B cell (primary cell): ENCODE measurements at regions not wholly inside any gene's neighbourhood (a gene's known extent, or its start where the extent isn't known, plus 50 kb on each side); places are given as distances from the start of the nearest gene placed in this dataset.
"Not testable (repeated sequence)": the region's sequence is repeated elsewhere in the genome, so short reads cannot be mapped to it uniquely, and the experiment has no call there.

Experiments used
- EZH2 ChIP-seq: IDR thresholded peaks from 2 replicates; pipeline ENCODE4 v1.6.1; 2012; ENCODE audit warnings: borderline replicate concordance, low read depth, mild to moderate bottlenecking, moderate library complexity, low read length; ENCODE audit not compliant: insufficient read depth, poor library complexity, severe bottlenecking
- TF ChIP-seq, protein P1 (sequence below): fragments of 200-600 bp; IDR thresholded peaks from one replicate; pipeline ENCODE4 v1.8.0; 2022; ENCODE audit warnings: antibody characterized with exemption, mild to moderate bottlenecking

DNA sequence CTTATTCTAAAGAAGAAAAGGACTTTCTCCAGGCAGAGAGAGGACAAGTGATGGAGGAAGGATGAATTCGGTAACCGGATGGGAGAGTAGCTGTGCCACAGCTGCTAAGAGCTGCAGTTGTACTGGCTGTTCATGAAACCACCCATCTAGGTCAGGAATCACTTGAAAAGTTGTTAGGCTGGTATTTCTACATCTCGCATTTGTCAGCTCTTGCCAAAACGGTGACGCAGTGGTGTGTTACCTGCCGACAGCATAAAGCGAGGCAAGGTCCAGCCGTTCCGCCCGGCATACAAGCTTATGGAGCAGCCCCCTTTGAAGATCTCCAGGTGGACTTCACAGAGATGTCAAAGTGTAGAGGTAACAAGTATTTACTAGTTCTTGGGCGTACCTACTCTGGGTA lies 87.3 kb upstream of the DEFB108B start:
- TF ChIP-seq, protein P1, sequence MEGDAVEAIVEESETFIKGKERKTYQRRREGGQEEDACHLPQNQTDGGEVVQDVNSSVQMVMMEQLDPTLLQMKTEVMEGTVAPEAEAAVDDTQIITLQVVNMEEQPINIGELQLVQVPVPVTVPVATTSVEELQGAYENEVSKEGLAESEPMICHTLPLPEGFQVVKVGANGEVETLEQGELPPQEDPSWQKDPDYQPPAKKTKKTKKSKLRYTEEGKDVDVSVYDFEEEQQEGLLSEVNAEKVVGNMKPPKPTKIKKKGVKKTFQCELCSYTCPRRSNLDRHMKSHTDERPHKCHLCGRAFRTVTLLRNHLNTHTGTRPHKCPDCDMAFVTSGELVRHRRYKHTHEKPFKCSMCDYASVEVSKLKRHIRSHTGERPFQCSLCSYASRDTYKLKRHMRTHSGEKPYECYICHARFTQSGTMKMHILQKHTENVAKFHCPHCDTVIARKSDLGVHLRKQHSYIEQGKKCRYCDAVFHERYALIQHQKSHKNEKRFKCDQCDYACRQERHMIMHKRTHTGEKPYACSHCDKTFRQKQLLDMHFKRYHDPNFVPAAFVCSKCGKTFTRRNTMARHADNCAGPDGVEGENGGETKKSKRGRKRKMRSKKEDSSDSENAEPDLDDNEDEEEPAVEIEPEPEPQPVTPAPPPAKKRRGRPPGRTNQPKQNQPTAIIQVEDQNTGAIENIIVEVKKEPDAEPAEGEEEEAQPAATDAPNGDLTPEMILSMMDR, result not testable (repeated sequence)
- TF ChIP-seq EZH2, result not testable (repeated sequence)
